Stimulated activated naive CD8-positive, alpha-beta T cell treated with anti-CD3 and anti-CD28 coated beads, Interleukin-15, Interleukin-2, amounts not matched to agents 100 U/mL and 50 U/mL, for 24 hours (primary cell): ENCODE measurements at regions not wholly inside any gene's neighbourhood (a gene's known extent, or its start where the extent isn't known, plus 50 kb on each side); places are given as distances from the start of the nearest gene placed in this dataset.
A peak's percentile ranks its signal among the peaks of the same experiment; 100 is the strongest.

ENCODE experiments used
- ATAC-seq: fragments of 150-1000 bp; cut with Tn5 transposase; one replicate; pipeline ENCODE4 v1.10.0; 2021
- DNase-seq: peaks from one replicate; pipeline ENCODE4 v3.0.0; 2021

DNA sequence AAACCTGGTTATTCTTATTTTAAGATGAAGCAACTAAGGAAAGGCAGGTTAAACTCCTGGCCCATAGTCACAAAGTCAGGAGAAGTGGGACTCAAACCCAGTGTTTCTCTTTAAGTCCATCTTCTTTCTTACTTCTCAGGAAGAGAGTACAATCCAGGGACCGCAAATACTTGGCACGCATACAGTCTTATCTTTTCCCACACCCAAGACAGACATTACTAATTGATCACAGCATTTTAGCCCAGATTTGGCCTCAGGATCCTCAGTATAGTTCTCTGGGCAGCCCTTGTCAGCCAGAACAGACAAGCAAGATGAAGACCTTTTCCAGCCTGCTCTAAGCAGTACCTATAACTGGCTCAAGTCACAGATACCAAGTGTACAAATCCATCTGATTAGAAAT lies 125.5 kb upstream of the RAI14 start:
- DNase-seq = no peak
- ATAC-seq = no peak

DNA sequence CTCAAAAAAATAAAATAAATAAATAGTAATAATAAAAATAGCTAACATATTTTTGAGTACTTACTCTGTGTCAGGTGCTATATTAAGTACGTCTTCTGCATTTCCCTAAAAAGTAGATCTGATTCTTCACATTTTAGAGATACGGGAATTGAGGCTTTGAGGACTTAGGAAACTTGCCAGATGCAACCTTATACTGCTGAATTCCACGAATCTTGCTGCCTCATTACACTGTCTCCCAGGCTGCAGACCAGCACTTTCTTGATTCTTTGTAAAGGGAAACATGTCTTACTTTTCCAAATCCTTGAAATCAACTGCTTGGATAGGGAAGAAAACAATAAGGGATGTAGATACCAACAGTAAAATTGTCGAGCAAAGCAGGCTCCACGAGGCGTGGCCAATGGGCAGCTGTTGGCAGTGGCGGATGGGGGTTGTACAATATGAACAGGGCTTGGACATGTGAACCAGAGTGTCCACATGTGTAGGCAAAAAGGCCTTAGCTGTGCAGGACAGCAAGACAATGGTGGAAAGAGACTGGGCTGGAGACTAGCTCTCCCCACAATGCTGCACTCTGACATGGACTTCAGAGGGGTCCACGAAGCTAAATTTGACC lies 124.3 kb upstream of the RAI14 start:
- ATAC-seq (no peak), DNase-seq (no peak)

DNA sequence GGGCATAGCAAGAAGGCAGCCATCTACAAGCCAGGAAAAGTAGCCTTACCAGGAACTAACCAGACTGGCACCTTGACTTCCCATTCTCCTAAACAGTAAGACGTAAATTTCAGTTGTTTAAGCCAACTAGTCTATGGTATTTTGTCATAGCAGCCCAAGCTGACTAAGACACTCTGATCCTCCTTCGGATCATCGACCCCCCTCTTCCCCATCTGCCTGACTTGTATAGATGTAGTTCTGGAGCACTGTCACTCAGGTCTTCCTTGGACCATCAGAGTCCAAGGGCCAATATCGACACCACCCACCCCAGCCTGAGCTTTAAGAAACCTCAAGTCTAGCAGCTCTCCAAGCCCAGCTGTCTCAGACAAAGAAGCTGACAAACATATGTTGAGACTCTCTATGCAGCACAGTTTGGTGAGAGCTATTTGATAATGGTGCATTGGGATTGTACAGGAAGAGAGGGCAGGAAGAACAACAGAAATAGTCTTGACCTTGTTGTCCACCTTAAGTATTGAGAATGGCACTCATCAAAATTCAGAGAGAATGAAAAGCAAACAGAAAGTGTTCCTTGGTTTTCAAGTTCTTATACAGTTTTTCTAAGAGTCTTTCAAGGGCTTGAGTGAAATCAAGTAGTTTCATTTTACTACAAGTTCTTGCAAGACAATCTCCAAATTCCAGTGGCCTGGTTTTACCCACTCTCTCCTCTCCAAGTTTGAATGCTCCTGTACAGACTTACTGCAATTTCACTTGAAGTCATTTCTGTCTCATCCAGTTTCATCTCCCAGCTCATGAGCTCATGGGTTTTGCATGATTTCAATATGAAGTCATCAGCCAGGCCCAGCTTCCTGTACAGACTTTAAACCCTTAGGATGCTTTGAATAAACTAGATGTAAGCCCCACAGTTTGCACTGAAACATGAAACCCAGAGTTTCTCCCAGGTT lies 122.3 kb upstream of the RAI14 start:
- DNase-seq (no peak), ATAC-seq (no peak)

DNA sequence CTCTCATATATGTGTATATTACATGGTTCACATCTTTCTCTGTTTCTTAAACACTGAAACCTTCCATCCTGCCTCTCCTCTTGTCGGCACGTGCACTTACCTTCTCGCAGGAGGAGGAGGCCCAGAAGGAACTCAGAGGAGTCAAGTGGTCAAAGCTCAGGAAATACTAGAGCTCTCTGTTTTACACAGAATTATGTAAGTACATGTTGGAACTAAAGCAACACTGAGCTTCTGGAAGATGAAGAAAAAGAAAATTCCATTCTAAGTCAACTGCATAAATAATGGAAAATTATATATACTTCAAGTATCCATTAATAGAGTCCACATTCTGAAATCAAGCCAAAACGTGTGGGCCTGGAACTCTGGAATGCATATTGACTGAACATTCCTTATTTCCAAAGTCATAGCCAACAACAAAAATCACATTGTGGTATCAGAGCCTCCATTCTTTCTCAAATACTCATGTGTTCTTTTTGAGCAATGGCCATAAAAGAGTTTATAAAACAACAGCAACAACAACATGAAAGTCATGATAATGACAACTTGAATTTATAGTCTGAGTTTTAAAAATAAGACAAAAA lies 121.5 kb upstream of the RAI14 start:
- DNase-seq (no peak), ATAC-seq (no peak)

DNA sequence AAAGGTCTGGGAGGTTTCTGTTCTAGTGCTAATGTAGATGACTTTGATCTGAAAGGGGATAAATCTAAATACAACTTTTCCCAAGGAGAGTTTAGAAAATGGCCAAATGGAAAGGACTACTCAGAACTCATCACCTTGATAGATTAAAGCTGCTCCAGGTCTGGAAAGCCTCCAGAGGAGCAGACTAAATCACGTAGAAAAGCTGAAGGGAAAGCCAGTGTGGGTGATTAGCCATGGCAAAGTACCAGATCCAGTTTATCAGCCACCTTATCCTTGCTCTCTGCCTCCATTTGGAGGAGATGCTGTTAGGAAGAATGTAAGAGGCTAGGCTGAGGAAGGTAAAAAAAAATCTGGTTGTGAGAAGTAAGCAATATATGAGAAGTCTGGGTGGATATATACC lies 120.7 kb upstream of the RAI14 start:
- no peak for DNase-seq

DNA sequence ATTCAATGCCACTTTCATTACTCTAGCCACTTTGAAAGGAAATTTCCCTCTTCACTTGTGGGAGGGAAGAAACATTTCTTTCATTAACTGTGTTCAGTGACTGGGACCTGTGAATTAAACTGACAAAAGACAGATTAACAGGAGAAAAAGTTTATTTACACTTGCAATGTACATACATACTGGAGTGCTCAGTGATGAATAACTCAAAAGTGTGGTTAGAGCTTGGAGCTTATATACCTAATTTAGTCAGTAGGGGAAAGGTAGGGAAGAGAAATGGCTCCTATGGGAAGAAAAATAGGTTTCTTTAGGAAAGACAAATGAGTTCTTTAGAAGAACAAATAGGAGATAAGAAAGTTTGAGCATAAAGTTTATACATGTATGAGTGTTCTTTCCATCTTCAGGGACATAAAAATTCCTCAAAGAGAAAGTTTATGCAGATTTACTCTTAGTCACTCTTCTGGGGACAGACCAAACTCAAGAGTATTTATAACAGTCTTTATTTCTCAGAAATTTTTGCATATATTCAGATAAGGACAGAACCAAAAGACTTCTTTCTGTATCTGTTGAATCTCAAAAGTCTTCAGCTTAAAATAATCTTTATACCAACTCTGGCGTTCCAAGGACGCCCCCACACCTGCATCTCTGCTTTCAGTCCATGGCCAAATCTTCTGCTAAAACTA lies 120.0 kb upstream of the RAI14 start:
- ATAC-seq (peak; percentile 82), DNase-seq (no peak)

More for the DNA sequence above, 120.7 kb upstream of the RAI14 start:
- no peak for ATAC-seq

DNA sequence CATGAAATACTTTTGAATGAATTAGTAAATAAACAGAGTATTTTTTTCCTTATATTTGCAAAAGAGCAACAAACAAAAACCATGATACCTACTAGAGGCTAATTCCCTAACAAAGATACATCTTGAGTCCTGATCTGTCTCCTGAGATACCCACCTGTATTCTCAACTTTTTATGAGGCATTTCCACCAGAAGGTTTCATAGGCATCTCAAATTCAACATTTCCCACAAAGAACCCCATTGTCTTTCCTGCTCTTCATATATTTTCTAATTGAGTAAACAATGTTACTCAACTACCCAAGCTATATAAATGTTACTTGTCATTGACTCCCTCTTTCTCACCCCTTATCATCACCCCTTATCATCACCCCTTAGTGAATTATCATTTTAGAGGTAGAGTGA lies 119.4 kb upstream of the RAI14 start:
- ATAC-seq (no peak), DNase-seq (no peak)

DNA sequence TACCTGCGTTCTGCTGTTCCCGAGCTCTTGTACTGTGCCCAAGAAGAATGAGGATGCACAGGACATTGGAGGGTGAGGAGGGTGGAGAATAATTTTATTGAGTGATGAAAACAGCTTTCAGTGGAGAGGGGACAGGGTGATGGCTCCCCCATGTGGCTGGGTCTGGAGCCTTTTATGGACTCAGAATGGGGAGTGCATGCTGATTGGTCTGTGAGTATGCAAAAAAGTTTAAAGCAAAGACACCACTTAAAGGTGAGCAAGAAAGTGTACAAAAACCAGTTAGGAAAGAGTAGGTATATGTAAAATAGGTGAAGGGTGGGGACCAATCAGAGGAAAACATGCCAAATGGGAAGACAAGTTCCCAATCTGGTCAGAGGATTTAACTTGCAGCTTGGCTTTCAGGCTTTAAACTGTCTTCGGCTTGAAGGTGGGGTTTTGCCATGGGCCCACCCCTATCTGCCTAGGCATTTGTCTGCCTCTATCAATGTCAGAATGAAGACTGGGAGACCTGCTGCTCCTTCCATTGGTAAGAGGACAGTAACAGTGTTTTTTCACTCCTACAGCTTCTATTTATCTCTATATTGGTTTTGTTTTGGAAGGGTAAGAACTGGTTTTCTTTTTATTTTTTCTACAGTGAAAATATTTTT lies 118.0 kb upstream of the RAI14 start:
- no peak for ATAC-seq
- peak; percentile 41 for DNase-seq

DNA sequence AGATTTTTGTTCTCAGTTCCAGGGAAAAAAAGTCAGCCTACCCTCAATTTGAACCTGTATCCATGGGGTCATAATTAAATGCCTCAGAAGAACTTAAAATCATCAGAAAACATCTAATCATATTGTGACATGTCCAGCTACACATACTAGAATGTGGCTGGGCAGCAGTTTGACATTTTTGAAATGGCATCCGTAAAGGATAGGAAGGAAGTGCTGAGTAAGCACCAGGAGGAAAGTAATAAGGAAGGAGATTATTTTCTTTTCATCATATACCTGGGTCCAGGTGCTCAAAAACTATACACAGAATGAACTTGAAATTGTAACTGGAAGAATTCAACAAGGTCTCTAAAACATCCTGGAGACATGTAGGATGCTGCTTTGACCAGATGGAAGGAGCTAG lies 116.9 kb upstream of the RAI14 start:
- ATAC-seq (no peak), DNase-seq (no peak)

DNA sequence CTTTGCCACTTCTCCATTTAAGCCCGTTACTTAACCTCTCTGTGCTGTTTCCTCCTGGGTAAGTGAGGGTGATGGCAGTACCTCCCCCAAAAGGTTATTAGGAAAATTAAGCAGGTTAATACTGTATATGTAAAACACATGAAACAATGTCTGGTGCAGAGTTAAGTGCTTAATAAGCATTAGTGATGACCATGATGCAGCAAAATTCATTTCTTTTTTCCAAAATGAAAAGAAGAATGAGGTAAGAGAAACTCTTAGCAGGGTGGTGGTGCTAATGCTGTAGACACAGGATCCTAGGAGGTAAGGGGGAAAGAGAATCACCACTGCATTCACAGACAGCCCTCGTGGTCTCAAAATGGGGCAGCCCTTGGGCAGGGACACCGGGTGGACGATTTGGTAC lies 115.1 kb upstream of the RAI14 start:
- ATAC-seq = no peak

DNA sequence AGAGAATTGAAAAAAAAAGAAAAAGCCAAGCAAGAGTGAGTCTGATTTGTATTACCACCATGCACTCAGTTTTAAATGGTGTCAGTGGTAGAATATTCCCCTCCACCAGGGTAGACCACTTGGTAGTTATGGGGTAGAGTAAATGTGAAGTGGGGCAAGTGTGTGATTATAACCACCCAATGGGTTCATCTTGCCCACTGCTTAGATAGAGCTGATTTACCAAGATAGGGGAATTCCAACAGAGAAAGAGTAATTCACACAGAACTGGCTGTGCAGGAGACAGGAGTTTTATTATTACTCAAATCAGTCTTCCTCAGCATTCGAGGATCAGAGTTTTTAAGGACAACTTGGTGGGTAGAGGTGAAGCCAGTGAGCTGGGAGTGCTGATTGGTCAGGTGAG lies 113.3 kb upstream of the RAI14 start:
- ATAC-seq (peak; percentile 49), DNase-seq (no peak)

More for the DNA sequence above, 115.1 kb upstream of the RAI14 start:
- DNase-seq = no peak

DNA sequence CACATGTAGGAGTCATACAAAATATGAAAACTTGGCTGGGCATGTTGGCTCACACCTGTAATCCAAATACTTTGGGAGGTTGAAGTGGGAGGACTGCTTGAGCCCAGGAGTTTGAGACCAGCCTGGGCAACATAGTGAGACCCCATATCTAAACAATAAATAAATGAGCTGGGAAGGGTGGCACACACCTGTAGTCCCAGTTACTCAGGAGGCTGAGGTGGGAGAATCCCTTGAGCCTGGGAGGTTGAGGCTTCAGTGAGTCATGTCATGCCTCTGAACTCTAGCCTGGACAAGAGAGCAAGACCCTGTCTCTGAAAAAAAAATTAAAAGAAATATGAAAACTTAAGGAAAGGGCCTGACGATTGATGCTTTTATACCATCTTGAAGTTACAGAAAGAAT lies 112.4 kb upstream of the RAI14 start:
- no peak for ATAC-seq
- DNase-seq = no peak

DNA sequence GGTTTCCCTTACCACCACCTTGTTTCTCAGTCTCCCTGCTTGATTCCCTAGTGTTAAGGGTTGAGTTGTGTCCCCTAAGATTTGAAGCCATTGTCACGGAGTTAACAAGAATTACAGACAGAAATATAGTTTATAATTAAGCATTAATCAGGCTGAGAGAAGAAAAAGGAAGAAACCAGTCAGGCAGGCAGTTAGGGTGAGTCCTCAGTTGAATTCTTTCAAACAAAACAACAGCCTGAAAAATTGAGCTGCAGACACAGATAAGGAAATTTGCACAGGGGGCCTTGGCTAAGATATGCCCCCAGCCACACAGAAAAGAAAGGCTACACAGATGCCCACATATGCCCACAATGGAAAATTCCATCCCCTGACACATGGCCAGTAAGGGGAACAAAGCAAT lies 111.7 kb upstream of the RAI14 start:
- ATAC-seq = no peak
- no peak for DNase-seq

DNA sequence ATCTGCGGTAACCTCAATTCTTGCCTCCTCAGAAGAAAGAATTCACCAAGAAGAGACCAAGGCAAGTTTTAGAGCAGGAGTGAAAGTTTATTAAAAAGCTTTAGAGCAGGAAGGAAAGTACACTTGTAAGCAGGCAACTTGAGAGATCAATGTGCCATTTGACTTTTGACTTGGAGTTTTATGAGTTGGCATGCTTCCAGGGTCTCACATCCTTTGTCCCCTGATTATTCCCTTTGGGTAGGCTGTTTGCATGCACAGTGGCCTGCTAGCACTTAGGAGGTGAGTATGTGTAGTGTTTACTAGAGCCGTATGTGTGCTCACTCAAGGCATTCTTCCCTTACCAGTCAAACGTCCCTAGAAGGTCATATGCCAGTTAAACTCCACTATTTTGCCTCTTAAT lies 111.0 kb upstream of the RAI14 start:
- DNase-seq (no peak), ATAC-seq (no peak)

DNA sequence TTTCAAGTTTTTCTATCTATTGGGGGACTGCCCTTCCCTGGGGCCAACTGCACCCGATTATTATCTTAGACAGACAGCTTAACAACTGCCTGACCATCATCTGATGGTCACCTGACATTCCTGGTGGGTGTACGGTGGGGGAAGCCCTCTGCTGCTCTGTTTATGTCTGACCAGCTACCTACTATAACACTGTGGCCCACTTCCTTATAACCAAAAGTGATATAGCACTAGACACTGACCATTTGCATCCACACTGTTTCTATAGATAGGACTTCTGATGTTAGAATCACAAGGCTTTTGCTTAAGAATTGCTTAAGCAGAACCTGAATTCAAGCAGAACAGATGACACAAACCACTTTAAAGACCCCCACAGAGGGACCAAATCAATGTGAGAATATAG lies 110.5 kb upstream of the RAI14 start:
- DNase-seq = no peak
- ATAC-seq = no peak

DNA sequence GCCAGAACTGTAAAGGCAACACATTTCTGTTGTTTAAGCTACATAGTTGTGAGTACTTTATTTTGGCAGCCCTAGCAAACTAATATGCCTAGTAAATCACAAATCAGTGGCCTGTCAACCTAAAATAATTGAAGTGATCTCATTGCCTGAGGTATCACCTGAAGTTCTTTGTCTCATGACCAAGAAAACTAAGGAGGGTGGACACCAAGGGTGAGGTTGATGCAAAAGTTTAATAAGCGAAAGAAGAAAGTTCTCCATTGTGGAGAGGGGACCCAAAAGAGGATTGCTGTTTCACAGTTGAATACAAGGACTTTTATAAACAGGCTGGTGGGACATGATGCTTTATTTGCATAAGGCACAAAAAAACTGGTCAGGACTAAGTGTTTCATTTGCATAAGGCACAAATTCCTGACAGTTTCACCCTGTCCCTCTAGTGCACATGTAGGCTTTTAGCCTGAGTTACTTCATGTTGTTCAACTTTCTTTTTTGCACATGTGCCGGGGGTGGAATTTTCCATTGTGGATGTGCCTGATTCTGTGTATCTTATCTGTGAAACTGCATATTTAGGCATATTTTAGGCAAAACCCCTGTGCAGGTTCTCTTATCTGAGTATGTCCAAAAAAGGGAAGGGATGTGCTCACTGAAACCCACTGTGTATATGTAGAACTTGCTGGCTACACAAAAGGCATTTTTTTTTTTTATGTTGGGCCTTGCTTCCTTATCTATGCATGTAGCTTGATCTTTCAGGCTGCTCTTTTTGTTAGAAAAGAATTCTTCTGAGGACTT lies 108.6 kb upstream of the RAI14 start:
- ATAC-seq (no peak), DNase-seq (no peak)

DNA sequence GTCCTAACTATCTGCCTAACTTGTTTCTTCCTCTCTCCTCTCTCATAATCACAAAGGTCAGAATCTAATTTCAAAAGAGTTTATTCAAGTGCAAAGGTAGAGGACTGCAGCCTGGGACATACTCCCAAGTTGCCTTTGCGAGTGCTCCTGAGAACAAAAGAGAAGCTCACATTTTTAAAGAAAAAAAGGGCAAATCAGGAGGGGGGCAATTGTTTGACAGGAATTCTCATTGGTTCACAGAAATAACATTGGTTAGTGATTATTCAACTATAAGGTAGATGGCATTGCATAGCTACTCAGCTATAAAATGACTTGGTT lies 108.1 kb upstream of the RAI14 start:
- ATAC-seq = no peak
- no peak for DNase-seq

DNA sequence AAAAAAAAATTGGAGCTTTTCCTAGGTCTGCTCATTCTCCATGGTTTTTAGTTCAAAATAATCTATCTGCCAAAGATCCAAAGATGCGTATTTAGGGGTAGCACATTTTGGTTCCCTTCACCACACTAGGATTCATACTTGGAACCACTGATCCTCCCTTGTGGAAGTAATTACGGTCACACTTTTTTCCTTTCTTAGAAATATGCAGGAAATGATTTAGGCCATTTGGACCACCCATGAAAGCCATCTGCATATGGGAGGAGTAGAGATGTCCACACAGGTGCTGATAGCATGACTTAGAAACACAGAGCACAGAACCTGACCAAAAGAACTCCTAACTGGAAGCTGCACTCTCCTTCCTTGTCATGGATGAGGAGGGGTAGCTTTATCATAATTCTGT lies 105.9 kb upstream of the RAI14 start:
- no peak for DNase-seq
- ATAC-seq = no peak

DNA sequence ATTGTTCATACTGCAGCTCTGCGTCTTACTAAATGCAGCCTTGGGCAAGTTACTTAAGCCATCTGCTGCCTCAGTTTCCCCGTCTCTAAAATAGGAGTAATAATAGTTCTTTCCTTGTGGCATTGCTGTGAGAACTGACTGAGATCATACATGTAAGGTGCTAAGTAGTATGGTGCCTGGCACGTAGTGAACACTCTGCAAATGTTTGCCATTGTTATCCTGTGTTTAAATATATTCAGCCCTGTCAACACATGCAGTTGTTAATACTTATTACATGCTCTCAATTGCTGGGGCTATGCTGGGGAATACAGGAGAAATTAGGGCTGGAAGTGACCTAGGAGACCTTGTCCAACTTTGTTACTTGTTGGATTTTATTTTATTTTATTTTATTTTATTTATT lies 105.2 kb upstream of the RAI14 start:
- no peak for DNase-seq
- no peak for ATAC-seq

DNA sequence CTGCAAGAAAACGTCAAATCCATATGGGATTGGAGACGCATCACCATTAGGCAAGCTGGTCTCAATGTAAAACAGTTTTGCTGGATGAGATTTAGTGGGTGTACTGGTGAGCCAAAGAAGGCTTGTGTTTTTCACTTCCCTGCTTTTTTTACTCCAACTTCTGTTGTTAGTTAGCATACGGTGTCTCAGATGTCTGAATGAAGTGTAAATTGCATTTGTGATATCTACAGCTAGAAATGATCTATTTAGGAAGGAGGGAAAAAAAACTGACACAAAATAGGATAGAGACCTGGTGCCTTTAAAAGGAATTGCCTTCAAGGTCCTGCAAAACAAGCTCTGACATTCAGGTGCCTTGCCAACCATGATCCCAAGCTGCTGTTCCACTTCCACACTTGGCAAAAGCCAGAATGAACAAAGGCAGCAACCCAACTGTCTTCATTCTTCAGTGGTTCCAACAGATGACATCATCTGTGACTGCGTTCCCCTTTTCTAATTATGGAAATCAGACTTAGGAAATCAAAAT lies 104.2 kb upstream of the RAI14 start:
- ATAC-seq (no peak), DNase-seq (no peak)

DNA sequence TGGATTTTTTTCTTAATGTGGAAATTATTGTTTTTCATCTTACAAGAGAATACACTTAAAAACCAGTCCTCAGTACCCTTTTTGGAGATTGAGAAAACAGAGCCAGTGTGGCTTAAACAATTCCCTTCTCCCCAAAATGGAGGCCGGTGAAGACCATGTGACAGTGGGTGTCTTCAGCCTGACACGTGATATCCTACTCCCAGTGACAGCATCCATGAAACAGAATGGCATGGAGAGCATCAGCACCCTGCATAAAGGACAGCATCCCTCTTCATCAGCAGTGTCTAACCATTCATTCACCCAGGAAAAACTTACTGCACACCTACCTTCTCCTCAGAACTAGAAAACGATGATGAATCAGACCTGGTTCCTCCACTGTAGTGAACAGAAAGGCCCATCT lies 103.4 kb upstream of the RAI14 start:
- DNase-seq = no peak
- ATAC-seq = no peak

DNA sequence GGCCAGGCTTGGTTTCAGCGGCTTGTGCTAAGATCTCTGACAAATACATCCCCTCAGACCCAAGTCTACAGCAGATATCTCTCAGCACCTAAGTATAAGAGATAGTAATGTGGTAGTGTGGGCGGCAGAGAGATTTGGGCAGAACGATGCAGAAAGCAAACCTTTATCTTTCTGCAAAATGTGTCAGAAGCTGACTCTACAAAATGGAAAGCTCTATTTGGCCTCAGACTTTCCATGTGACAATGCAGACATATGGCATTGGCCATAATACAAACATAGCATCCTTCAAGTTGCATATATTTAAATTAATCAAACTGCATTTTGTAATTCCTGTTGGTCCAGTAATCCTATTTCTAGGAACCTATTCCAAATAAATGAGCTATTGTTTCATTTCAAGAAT lies 102.5 kb upstream of the RAI14 start:
- DNase-seq (no peak), ATAC-seq (no peak)
